ENCODE measurements at regions not wholly inside any gene's neighbourhood (a gene's known extent, or its start where the extent isn't known, plus 50 kb on each side); places are given as distances from the start of the nearest gene placed in this dataset.

DNA sequence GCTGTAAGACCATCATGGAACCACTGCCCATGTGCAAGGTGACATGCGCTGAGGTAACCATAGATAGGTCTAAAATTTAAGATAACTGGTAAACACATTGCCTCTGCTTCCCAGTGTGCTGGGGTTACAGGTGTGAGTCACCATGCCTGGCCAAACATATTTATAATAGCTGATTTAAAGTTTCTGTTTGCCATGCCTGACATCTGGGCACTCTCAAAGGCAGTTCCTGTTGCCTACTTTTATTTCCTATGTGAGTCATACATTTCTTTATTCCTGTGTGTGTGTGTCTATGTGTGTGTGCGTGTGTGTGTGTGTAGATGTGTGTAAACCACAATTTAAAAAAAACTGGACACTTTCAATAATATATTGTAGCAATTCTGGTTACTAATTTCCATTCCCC is 415.2 kb upstream of the NETO1 start:
- Histone ChIP-seq H3K4me1 (ENCODE audit: control insufficient read depth, insufficient read depth, low read length, poor library complexity, severe bottlenecking) (no peaks in the 10 kb centered on the region), H3K27ac (ENCODE audit: insufficient read depth, low read length, poor library complexity, severe bottlenecking) (no peak overlapping the region), H3K4me3 (ENCODE audit: low read depth, low read length) (no peak overlapping the region), H3K27me3 (ENCODE audit: control insufficient read depth, insufficient read depth, low read length) (no peaks in the 10 kb centered on the region), H3K36me3 (ENCODE audit: control insufficient read depth, insufficient read depth, low read length) (no peaks in the 10 kb centered on the region), H3K9me3 (ENCODE audit: control insufficient read depth in 2 of 2, low read length in 2 of 2) (peaks cover 0 to 3% of the 10 kb centered on the region in 2 experiments)
- H3K27ac Mint-ChIP-seq, result no peak overlapping the region
- H3K4me3 Mint-ChIP-seq, result no peak overlapping the region
- peaks cover 0 to 5% (median 0%) of the 10 kb centered on the region in 4 donors for H3K4me1 Mint-ChIP-seq
- H3K36me3 Mint-ChIP-seq, result no peaks in the 10 kb centered on the region
- ATAC-seq (ENCODE audit: low read depth in 2 of 2) (no peak), DNase-seq (no peak)
- no peaks in the 10 kb centered on the region for H3K27me3 Mint-ChIP-seq
- H3K9me3 Mint-ChIP-seq, result peaks cover 0 to 18% (median 7%) of the 10 kb centered on the region in 7 donors

DNA sequence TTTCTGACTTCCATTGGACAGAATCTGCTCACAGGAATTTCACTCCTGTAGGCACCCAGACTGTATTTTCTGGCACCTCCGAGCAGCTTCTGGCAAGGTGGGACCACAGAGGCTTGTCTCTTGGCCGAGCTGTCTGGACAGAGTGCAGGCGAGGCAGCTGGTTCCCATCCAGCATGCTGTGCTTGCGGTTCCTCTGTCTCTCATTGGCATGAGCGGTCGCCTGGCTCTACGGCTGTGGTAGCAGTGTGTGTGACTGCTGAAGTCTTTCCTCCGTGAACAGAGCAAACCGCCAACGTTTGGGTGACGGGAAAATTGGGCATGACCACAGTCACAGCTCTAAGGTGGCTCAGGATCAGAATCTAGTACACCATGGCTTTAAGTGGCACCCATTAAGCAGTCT is 411.7 kb upstream of the NETO1 start:
- Mint-ChIP-seq H3K27me3 (no peaks in the 10 kb centered on the region), H3K4me3 (no peak overlapping the region)
- ATAC-seq (ENCODE audit: low read depth in 2 of 2), result no peak

DNA sequence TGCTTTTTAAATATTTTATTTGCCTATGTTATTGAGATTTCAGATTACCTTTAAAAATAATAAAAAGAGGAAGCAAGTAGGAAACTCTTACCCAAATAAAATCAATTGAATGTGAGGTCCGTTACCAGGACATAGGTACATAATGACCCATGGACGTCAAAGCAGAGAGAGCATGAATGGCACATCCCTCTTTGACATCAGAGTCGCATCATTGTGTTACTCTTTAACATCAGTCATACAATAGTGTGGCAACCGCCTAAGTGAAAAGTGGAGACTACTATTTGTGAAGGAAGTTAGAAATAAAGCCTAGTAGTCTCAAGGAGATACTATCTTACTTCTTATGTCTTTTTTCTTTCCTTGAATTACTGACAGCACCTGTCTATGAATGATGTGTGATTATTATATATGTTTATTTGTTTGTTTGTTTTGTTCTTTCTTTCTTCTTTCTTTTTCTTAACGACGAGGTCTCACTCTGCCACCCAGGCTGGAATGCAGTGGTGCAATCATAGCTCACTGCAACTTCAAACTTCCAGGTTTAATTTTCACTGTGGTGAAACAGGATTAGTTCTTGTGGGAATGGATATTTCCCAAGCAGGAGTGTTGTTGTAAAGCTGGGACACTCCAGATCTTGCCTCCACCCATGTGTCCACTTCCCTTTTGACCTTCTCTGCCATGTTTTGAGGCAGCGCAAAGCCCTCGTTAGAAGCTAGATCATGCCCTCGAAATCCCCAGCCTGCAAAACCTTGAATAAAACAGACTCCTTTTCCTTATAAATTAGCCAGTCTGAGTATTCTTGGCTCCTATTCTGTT is 407.2 kb upstream of the NETO1 start:
- Mint-ChIP-seq H3K4me3 (no peak overlapping the region), H3K27ac (no peak overlapping the region), H3K9me3 (peaks cover 2 to 18% (median 11%) of the 10 kb centered on the region in 7 donors), H3K36me3 (no peaks in the 10 kb centered on the region), H3K27me3 (no peaks in the 10 kb centered on the region), H3K4me1 (peaks cover 0 to 4% (median 0%) of the 10 kb centered on the region in 4 donors)
- Histone ChIP-seq H3K4me1 (ENCODE audit: control insufficient read depth, insufficient read depth, low read length, poor library complexity, severe bottlenecking) (no peaks in the 10 kb centered on the region), H3K4me3 (ENCODE audit: low read depth, low read length) (no peak overlapping the region), H3K36me3 (ENCODE audit: control insufficient read depth, insufficient read depth, low read length) (no peaks in the 10 kb centered on the region), H3K27ac (ENCODE audit: insufficient read depth, low read length, poor library complexity, severe bottlenecking) (no peak overlapping the region), H3K9me3 (ENCODE audit: control insufficient read depth in 2 of 2, low read length in 2 of 2) (peaks cover 0 to 5% of the 10 kb centered on the region in 2 experiments), H3K27me3 (ENCODE audit: control insufficient read depth, insufficient read depth, low read length) (no peaks in the 10 kb centered on the region)
- DNase-seq, result no peak
- no peak for ATAC-seq (ENCODE audit: low read depth in 2 of 2)

More for the DNA sequence above, 411.7 kb upstream of the NETO1 start:
- peaks cover 0 to 5% (median 0%) of the 10 kb centered on the region in 4 donors for H3K4me1 Mint-ChIP-seq
- Histone ChIP-seq H3K36me3 (ENCODE audit: control insufficient read depth, insufficient read depth, low read length) (no peaks in the 10 kb centered on the region), H3K27me3 (ENCODE audit: control insufficient read depth, insufficient read depth, low read length) (no peaks in the 10 kb centered on the region), H3K27ac (ENCODE audit: insufficient read depth, low read length, poor library complexity, severe bottlenecking) (no peak overlapping the region), H3K4me1 (ENCODE audit: control insufficient read depth, insufficient read depth, low read length, poor library complexity, severe bottlenecking) (no peaks in the 10 kb centered on the region), H3K9me3 (ENCODE audit: control insufficient read depth in 2 of 2, low read length in 2 of 2) (peaks cover 0 to 3% of the 10 kb centered on the region in 2 experiments), H3K4me3 (ENCODE audit: low read depth, low read length) (no peak overlapping the region)
- DNase-seq, result no peak
- peaks cover 2 to 23% (median 8%) of the 10 kb centered on the region in 7 donors for H3K9me3 Mint-ChIP-seq
- H3K36me3 Mint-ChIP-seq, result no peaks in the 10 kb centered on the region
- no peak overlapping the region for H3K27ac Mint-ChIP-seq

DNA sequence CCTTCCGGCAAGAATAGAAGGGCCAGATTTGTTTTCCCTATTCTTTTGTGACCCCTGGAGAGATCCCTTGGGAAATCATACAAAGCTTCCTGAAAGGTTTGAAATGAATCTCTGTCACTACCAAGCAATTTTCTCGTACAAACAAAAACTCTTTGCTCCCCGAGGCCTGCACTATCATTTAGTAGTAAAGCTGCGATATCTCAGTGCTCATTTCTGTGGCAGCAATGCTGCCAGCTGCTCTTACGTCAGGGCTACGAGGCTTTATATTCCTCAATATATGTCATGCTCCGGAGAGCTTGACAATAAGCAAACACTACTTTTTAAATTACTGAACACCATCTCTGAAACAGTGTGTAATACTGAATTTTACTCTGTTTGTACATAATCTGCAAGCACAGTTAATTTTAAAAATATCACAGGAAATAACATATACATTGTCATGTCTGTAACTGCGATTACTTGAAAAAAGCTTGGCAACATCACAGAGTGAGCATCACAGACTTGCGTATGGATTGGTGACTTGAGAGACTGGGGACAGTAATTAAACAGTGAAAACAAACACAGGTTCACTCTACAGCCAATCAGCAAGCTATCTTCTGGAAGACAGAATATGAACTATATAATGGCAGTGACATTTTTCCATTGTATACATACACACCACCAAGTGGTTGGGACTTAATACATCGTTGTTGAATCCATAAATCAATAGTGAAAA is 403.3 kb upstream of the NETO1 start:
- Mint-ChIP-seq H3K27me3 (no peaks in the 10 kb centered on the region), H3K9me3 (peaks cover 2 to 7% (median 4%) of the 10 kb centered on the region in 7 donors), H3K27ac (no peak overlapping the region), H3K4me3 (no peak overlapping the region), H3K4me1 (no peaks in the 10 kb centered on the region), H3K36me3 (no peaks in the 10 kb centered on the region)
- peaks cover 0 to 5% of the 10 kb centered on the region in 2 experiments for H3K9me3 ChIP-seq (ENCODE audit: control insufficient read depth in 2 of 2, low read length in 2 of 2)
- H3K36me3 ChIP-seq (ENCODE audit: control insufficient read depth, insufficient read depth, low read length), result no peaks in the 10 kb centered on the region
- DNase-seq, result no peak
- no peak overlapping the region for H3K27ac ChIP-seq (ENCODE audit: insufficient read depth, low read length, poor library complexity, severe bottlenecking)
- H3K27me3 ChIP-seq (ENCODE audit: control insufficient read depth, insufficient read depth, low read length), result no peaks in the 10 kb centered on the region
- H3K4me1 ChIP-seq (ENCODE audit: control insufficient read depth, insufficient read depth, low read length, poor library complexity, severe bottlenecking), result no peaks in the 10 kb centered on the region
- H3K4me3 ChIP-seq (ENCODE audit: low read depth, low read length), result no peak overlapping the region
- no peak for ATAC-seq (ENCODE audit: low read depth in 2 of 2)

DNA sequence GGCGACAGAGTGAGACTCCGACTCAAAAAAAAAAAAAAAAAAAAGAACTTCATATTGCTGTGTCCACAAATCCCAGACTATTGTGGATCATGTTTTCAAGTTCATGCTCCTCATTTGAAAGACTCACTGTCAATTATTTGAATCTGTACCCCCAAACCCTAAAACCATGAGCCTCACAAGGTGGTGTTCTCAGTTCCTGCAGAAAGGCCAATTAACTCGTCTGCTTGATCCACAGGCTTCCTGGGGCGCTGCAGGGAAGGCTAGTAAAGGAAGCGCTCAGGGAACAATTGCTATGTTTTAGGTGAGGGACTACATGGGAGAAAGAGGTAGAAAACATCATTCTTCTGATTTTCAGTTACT is 396.8 kb upstream of the NETO1 start:
- no peaks in the 10 kb centered on the region for H3K4me1 ChIP-seq (ENCODE audit: control insufficient read depth, insufficient read depth, low read length, poor library complexity, severe bottlenecking)

DNA sequence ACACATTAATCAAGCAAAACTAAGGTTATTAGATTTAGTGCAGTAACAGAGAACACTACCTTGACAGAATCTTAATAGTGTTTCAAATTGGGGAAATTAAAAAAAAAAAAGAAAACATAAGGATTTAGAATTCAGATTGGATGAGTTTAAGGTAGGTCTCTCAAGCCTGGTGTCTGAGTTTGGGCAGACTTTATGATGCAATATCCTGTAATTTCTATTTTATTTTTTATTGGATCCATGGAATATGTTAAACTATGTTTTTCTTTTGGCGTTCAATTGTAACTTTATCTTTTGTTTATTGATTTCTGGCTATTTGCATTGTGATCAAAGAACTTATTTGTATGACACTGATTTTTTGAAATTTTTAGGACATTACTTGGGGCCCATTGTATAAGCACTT is 394.1 kb upstream of the NETO1 start:
- Histone ChIP-seq H3K4me1 (ENCODE audit: control insufficient read depth, insufficient read depth, low read length, poor library complexity, severe bottlenecking) (no peaks in the 10 kb centered on the region), H3K9me3 (ENCODE audit: control insufficient read depth in 2 of 2, low read length in 2 of 2) (peaks cover 3 to 5% of the 10 kb centered on the region in 2 experiments), H3K27ac (ENCODE audit: insufficient read depth, low read length, poor library complexity, severe bottlenecking) (no peak overlapping the region), H3K27me3 (ENCODE audit: control insufficient read depth, insufficient read depth, low read length) (no peaks in the 10 kb centered on the region), H3K36me3 (ENCODE audit: control insufficient read depth, insufficient read depth, low read length) (no peaks in the 10 kb centered on the region), H3K4me3 (ENCODE audit: low read depth, low read length) (no peak overlapping the region)
- H3K4me1 Mint-ChIP-seq, result no peaks in the 10 kb centered on the region
- ATAC-seq (ENCODE audit: low read depth in 2 of 2) (no peak), DNase-seq (no peak)
- H3K36me3 Mint-ChIP-seq, result no peaks in the 10 kb centered on the region
- no peak overlapping the region for H3K27ac Mint-ChIP-seq
- H3K9me3 Mint-ChIP-seq, result peaks cover 0 to 7% (median 0%) of the 10 kb centered on the region in 7 donors
- no peaks in the 10 kb centered on the region for H3K27me3 Mint-ChIP-seq
- no peak overlapping the region for H3K4me3 Mint-ChIP-seq

More for the DNA sequence above, 396.8 kb upstream of the NETO1 start:
- Mint-ChIP-seq H3K9me3 (peaks cover 0 to 7% (median 0%) of the 10 kb centered on the region in 7 donors), H3K4me3 (no peak overlapping the region), H3K27me3 (no peaks in the 10 kb centered on the region), H3K36me3 (no peaks in the 10 kb centered on the region), H3K27ac (no peak overlapping the region), H3K4me1 (no peaks in the 10 kb centered on the region)
- Histone ChIP-seq H3K27ac (ENCODE audit: insufficient read depth, low read length, poor library complexity, severe bottlenecking) (no peak overlapping the region), H3K27me3 (ENCODE audit: control insufficient read depth, insufficient read depth, low read length) (no peaks in the 10 kb centered on the region), H3K36me3 (ENCODE audit: control insufficient read depth, insufficient read depth, low read length) (no peaks in the 10 kb centered on the region), H3K4me3 (ENCODE audit: low read depth, low read length) (no peak overlapping the region), H3K9me3 (ENCODE audit: control insufficient read depth in 2 of 2, low read length in 2 of 2) (peaks cover 0 to 3% of the 10 kb centered on the region in 2 experiments)
- no peak for DNase-seq
- ATAC-seq (ENCODE audit: low read depth in 2 of 2), result no peak

DNA sequence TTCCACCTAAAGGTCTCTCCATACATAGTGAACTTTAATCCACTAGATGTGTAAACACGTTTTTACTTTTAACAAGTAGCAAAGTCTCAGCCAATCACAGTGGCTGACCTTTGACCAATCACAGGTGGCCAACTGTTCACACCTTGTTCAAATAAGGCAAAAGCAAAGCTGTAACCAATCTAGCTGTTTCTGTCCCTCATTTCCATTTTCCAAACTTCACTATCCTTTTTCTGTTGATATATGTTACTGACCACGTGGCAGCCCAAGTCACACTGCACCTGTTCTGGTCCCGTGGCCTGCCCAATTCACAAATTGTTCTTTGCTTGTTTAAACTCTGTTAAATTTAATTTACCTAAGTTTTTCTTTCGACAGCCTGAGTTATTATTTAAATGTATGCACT is 393.5 kb upstream of the NETO1 start:
- H3K9me3 Mint-ChIP-seq, result peaks cover 0 to 9% (median 0%) of the 10 kb centered on the region in 7 donors
- H3K36me3 Mint-ChIP-seq, result no peaks in the 10 kb centered on the region
- H3K27ac Mint-ChIP-seq, result no peak overlapping the region
- H3K4me3 ChIP-seq (ENCODE audit: low read depth, low read length), result no peak overlapping the region
- no peak for ATAC-seq (ENCODE audit: low read depth in 2 of 2)
- no peak overlapping the region for H3K4me3 Mint-ChIP-seq
- no peaks in the 10 kb centered on the region for H3K36me3 ChIP-seq (ENCODE audit: control insufficient read depth, insufficient read depth, low read length)
- H3K4me1 Mint-ChIP-seq, result no peaks in the 10 kb centered on the region
- H3K27me3 Mint-ChIP-seq, result no peaks in the 10 kb centered on the region
- DNase-seq, result no peak
- no peak overlapping the region for H3K27ac ChIP-seq (ENCODE audit: insufficient read depth, low read length, poor library complexity, severe bottlenecking)
- H3K27me3 ChIP-seq (ENCODE audit: control insufficient read depth, insufficient read depth, low read length), result no peaks in the 10 kb centered on the region
- H3K4me1 ChIP-seq (ENCODE audit: control insufficient read depth, insufficient read depth, low read length, poor library complexity, severe bottlenecking), result no peaks in the 10 kb centered on the region
- H3K9me3 ChIP-seq (ENCODE audit: control insufficient read depth in 2 of 2, low read length in 2 of 2), result peaks cover 0 to 5% of the 10 kb centered on the region in 2 experiments
